ENCODE measurements at regions not wholly inside any gene's neighbourhood (a gene's known extent, or its start where the extent isn't known, plus 50 kb on each side); places are given as distances from the start of the nearest gene placed in this dataset.

DNA sequence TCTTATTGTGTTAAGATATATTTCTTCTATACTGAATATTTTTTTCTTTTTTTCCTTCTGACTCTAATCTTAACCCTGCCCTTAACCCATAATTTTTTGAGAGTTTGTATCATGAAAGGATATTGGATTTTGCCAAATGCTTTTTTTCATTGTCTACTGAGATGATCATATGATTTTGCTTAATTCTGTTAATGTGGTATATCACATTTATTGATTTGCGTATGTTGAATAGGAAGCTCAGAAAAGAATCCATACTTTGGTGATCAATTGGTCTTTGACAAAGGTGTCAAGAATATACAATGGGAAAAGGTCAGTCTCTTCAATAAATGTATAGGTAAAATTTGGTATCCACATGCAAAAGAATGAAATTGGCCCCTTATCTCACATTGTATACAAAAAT, 588.8 kb upstream of the ADGRB3 start (continued):
- TF ChIP-seq SCRT1 (tag by site-specific recombination; IDR thresholded peaks at IDR 0.05; ENCODE audit: borderline replicate concordance) (no peak), GLI4 (tag by site-specific recombination; IDR thresholded peaks at IDR 0.05) (no peak), TRIM28 (IDR thresholded peaks at IDR 0.05; ENCODE audit: borderline replicate concordance, low read length) (no peak), ZNF514 (tag by site-specific recombination; IDR thresholded peaks at IDR 0.05) (no peak)

GRCh38 chr6:68045193-68045592, 589.9 kb upstream of the ADGRB3 start:
- Histone ChIP-seq H3K36me3 (ENCODE audit: control insufficient read depth in 2 of 2, insufficient read depth in 1 of 2, low read length in 2 of 2) (no peaks in the 10 kb centered on the region), H3K9me3 (ENCODE audit: control insufficient read depth, insufficient read depth, low read depth, low read length) (no peaks in the 10 kb centered on the region), H3K4me3 (ENCODE audit: low read depth, low read length) (no peak overlapping the region), H3K4me1 (ENCODE audit: control insufficient read depth, insufficient read depth, low read length) (no peaks in the 10 kb centered on the region), H3K27ac (ENCODE audit: extremely low read depth, low read depth, low read length) (no peak overlapping the region)
- POLR2A ChIA-PET: no interaction called here
- TF ChIP-seq ZNF561 (tag by site-specific recombination; IDR thresholded peaks at IDR 0.05; ENCODE audit: borderline replicate concordance) (no peak), ZNF133 (tag by site-specific recombination; IDR thresholded peaks at IDR 0.05) (no peak), SP7 (tag by site-specific recombination; IDR thresholded peaks at IDR 0.05) (no peak), ZBTB48 (tag by site-specific recombination; IDR thresholded peaks at IDR 0.05) (no peak), ZNF24 (tag by site-specific recombination; IDR thresholded peaks at IDR 0.05) (no peak), OSR2 (tag by site-specific recombination; IDR thresholded peaks at IDR 0.05) (no peak), ZNF791 (tag by site-specific recombination; IDR thresholded peaks at IDR 0.05) (no peak), ZNF555 (tag by site-specific recombination; conservative IDR thresholded peaks at IDR 0.05) (no peak), ZNF610 (tag by site-specific recombination; IDR thresholded peaks at IDR 0.05; ENCODE audit: borderline replicate concordance) (no peak), ZNF202 (tag by site-specific recombination; IDR thresholded peaks at IDR 0.05; ENCODE audit: borderline replicate concordance) (no peak), ZSCAN16 (tag by site-specific recombination; IDR thresholded peaks at IDR 0.05) (no peak), ZBTB21 (tag by site-specific recombination; IDR thresholded peaks at IDR 0.05) (no peak), ZNF623 (tag by site-specific recombination; IDR thresholded peaks at IDR 0.05) (no peak), ZNF311 (tag by site-specific recombination; IDR thresholded peaks at IDR 0.05; ENCODE audit: borderline replicate concordance) (no peak), ZNF626 (tag by site-specific recombination; IDR thresholded peaks at IDR 0.05) (no peak), RBAK (tag by site-specific recombination; IDR thresholded peaks at IDR 0.05) (no peak), ZNF394 (tag by site-specific recombination; IDR thresholded peaks at IDR 0.05; ENCODE audit: borderline replicate concordance) (no peak)
- CTCF ChIA-PET: no interaction called here

DNA sequence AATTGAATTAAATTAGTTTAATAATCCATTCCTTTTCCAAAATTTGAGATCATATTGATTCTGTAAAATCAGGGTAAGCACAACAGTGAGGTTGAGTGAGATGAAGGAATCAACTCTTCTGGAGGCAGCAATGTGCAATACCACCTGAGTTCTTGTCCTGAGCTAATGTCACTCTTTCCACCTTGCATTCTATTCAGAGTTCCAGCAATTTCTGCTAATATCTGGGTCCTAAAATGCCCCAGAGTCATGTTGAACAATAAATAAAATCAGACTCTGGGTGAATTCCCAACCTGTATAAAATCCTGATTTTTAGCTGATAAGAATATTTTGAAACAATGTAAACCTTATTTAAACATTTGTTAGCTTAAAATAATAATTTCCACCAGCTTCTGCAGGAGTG, 590.8 kb upstream of the ADGRB3 start:
- TF ChIP-seq ZFHX2 (tag by site-specific recombination; conservative IDR thresholded peaks at IDR 0.05) (no peak), ZNF423 (tag by site-specific recombination; IDR thresholded peaks at IDR 0.05) (no peak), ZSCAN18 (tag by site-specific recombination; IDR thresholded peaks at IDR 0.05) (no peak), KLF1 (tag by site-specific recombination; IDR thresholded peaks at IDR 0.05) (no peak), ZNF362 (tag by site-specific recombination; IDR thresholded peaks at IDR 0.05) (no peak)
- Histone ChIP-seq H3K9me3 (ENCODE audit: control insufficient read depth, insufficient read depth, low read depth, low read length) (no peaks in the 10 kb centered on the region), H3K4me1 (ENCODE audit: control insufficient read depth, insufficient read depth, low read length) (no peaks in the 10 kb centered on the region), H3K36me3 (ENCODE audit: control insufficient read depth in 2 of 2, insufficient read depth in 1 of 2, low read length in 2 of 2) (no peaks in the 10 kb centered on the region), H3K4me3 (ENCODE audit: low read depth, low read length) (no peak overlapping the region), H3K27ac (ENCODE audit: extremely low read depth, low read depth, low read length) (no peak overlapping the region)
- CTCF ChIA-PET: no interaction called here
- POLR2A ChIA-PET: no interaction called here

Data from HEK293 (cell line).